GM10266 (cell line): ENCODE measurements at regions not wholly inside any gene's neighbourhood (a gene's known extent, or its start where the extent isn't known, plus 50 kb on each side); places are given as distances from the start of the nearest gene placed in this dataset.
"Not testable (repeated sequence)": the region's sequence is repeated elsewhere in the genome, so short reads cannot be mapped to it uniquely, and the experiment has no call there.

Source experiments
- DNase-seq: peaks from one replicate; pipeline ENCODE4 v3.0.0; 2012; ENCODE audit errors: extremely low spot score
- TF ChIP-seq, protein P1 (sequence below): IDR thresholded peaks from 2 replicates; pipeline ENCODE4 v1.5.1; 2012; ENCODE audit warnings: mild to moderate bottlenecking, low read depth; ENCODE audit not compliant: control insufficient read depth, insufficient read depth; ENCODE audit errors: missing control alignments

DNA sequence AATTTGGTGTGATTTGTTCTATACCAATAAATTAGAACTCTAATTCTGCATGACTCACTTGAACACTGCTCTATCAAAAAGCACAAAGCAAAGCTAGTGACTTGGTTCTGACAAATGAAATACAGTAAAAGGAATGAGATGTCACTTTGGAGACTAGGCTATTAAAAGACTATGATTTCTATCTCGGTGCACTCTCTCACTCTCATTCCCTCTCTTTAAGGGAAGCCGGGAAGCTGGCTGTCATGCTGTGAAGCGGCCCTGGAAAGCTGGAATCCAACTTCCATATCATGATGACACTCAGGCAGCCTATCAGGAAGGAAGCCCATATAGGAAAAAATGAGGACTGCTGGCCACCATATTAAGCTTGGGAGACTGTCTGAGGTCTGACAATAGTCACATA, 590.1 kb upstream of the CBLB start:
- no peak for DNase-seq
- TF ChIP-seq, protein P1, sequence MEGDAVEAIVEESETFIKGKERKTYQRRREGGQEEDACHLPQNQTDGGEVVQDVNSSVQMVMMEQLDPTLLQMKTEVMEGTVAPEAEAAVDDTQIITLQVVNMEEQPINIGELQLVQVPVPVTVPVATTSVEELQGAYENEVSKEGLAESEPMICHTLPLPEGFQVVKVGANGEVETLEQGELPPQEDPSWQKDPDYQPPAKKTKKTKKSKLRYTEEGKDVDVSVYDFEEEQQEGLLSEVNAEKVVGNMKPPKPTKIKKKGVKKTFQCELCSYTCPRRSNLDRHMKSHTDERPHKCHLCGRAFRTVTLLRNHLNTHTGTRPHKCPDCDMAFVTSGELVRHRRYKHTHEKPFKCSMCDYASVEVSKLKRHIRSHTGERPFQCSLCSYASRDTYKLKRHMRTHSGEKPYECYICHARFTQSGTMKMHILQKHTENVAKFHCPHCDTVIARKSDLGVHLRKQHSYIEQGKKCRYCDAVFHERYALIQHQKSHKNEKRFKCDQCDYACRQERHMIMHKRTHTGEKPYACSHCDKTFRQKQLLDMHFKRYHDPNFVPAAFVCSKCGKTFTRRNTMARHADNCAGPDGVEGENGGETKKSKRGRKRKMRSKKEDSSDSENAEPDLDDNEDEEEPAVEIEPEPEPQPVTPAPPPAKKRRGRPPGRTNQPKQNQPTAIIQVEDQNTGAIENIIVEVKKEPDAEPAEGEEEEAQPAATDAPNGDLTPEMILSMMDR: no peak

DNA sequence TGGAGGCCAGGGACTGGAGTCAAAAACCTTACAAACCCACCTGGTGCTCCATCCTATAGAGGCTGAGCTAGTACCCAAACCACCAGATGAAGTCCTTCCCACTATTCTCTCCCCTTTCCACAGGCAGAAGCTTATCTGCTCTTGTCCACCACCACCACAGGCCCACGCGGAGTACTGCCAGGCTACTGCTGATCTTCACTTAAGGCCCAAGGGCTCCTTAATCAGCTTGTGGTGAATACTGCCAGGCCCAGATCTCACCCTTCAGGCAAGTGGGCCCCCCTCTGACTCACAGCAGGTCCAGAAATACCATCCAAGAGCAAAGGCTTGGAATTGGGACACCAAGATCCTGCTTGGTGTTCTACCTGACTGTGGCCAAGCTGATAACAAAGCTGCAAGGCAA, 598.1 kb upstream of the CBLB start:
- DNase-seq: no peak

DNA sequence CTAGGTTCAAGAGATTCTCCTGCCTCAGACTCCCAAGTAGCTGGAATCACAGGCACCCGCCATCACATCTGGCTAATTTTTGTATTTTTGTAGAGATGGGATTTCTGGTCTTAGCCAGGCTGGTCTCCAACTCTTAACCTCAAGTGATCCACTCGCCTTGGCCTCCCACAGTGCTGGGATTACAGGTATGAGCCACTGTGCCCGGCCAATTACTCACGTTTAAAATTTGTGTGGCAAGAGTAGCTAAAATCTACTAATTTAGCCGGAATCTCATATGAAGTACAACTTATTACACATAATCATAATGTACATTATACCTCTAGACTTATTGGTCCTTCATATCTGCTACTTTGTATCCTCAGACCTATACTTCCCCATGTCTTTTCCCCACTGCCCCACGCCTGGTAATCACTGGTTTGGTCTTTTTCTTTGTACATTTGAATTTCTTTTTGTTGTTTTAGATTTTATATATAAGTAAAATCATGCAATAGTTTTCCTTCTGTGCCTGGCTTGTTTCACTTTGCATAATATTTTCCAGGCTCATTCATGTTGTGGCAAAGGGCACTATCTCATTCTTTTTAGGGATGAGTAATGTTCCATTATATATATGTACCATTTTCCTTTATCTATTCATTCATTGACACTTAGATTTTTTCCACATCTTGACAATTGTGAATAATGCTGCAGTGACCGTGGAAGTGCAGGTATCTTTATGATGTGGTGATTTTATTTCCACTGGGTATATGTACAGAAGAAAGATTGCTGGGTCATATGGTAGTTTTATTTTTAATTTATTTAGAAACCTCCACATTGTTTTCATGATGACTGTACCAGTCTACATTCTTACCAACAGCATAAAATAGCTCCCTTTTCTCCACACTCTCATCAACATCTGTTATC, 605.0 kb upstream of the CBLB start:
- DNase-seq: no peak
- TF ChIP-seq, protein P1: no peak

More for the DNA sequence above, 598.1 kb upstream of the CBLB start:
- TF ChIP-seq, protein P1: no peak

DNA sequence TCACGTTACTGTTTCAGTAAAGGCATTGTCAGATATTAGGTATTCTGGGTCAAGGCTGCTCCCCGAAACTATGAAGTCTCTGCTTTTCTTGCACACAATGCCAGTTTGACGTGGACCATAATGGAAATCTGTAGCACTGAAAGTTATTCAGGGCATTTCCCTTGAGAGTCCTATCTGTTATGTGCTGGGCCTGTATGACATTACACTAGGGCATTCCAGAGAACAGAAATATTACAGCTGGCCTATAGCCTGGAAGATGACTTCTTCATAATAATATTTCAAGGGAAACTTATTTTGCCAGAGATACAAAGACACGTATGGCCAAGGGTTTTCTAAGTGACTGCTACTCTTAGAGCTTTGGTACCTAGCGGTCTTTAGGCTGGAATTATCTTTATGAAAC, 613.6 kb upstream of the CBLB start:
- DNase-seq: no peak
- TF ChIP-seq, protein P1: no peak

DNA sequence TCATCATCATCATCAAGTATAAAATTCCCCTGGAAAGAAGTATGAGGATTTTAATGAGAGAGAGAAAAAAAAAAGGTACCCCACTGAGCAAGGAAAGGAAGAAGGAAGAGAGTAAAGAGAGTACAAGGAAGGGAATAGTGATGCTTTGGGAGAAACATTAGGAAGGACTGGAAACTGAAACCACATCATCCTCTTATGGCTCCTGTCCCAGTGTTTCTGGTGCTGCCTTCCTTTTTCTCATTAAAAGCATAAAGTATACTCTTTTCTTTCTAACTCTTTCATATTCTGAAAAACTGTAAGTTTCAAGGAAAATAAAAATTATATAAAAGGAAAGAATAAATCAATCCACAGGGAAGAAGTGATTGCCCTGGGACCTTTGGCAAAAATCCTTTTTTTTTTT, 616.4 kb upstream of the CBLB start:
- no peak for DNase-seq
- TF ChIP-seq, protein P1: no peak

DNA sequence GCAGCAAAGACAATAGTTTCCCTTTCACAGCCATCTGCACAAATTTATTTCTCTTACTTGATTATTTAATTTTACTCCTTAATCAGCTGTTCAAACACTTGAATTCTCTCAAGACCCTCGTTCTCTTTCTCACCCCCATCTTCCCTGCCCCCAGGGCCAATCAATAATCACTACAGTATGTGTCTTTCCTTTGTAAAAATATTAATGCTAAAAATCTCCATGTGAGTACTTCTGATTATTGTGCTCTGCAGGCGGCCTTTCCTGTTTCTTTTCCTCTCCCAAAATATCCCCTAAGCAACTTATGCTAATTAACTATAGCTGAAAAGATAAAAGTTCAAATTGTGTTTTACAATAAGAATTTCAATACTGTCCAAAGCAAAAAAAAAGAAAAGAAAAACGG, 617.0 kb upstream of the CBLB start:
- TF ChIP-seq, protein P1: no peak
- no peak for DNase-seq

DNA sequence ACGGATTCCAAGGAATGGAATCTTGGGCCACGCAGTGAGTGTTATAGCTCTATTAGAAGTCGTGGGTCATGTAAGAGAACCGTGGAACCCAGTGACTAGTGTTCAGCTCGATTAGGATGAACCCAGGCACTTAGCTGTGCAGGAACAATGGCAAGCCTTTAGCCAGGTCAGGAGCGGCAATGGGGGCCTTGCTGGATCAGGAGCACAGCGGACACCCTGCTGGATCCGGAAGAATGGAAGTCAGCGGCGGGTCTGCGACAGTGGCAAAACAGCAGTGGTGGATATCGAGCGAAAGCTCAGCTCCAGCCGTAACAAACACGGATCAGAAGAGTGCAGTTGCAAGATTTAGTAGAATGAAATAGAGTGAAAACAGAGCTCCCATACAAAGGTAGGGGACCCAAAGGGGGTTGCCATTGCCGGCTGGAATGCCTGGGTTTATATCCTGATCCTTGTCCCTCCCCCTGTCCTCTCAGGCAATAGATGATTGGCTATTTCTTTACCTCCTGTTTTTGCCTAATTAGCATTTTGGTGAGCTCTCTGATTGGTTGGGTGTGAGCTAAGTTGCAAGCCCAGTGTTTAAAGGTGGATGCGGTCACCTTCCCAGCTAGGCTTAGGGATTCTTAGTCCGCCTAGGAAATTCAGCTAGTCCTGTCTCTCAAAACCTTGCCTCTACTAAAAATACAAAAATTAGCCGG, 618.3 kb upstream of the CBLB start:
- DNase-seq: not testable (repeated sequence)

DNA sequence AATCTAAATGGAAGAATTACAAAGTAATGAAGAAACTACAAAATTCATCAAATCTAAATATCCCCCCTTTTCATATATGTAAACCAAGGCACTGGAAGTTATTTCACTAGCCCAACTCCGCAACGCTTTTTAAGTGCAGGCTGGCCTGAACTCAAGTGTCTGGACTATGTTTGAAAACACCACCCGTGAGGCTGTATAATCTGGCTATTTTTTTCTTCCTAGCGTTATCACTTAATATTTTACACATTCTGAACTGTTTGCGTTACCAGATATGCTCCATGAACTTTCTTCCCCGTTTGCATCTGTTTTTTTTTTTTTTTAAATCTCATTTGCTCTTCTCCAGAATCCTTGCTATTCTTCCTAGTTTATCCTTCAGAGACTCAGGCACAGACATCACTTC, 619.5 kb upstream of the CBLB start:
- DNase-seq: no peak
- TF ChIP-seq, protein P1: no peak
